GM19397 (cell line): ENCODE measurements at regions not wholly inside any gene's neighbourhood (a gene's known extent, or its start where the extent isn't known, plus 50 kb on each side); places are given as distances from the start of the nearest gene placed in this dataset.

Experiments used
- ATAC-seq: cut with Tn5 transposase; IDR thresholded peaks from one replicate; pipeline ENCODE4 v1.9.1; 2021; ENCODE audit warnings: mild to moderate bottlenecking, moderate library complexity; ENCODE audit not compliant: unreplicated experiment

DNA sequence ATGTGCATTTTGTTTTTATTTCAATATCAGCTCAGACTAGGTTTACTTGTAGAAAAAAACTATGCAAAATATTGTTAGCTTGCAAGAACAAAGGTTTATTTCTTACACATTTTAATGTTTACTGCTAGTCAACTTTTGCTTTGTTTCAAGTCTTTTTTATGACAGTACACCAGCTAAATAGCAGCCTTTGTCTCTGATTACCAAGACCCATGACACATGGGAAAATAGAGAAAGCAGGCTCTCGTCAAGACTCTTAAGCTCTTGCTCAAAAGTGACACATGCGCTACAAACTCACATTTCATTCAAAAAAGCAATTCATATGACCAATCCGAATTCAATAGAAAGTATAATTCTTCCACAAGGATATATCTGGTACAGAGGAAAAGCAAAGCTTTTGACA lies 642.3 kb upstream of the SLITRK1 start:
- no peak for ATAC-seq

- no peak for ATAC-seq
Observed at GRCh38 chr13:84500016-84500415, 617.7 kb upstream of the SLITRK1 start.

GRCh38 chr13:84497613-84498012 lies 615.3 kb upstream of the SLITRK1 start:
- ATAC-seq, result no peak

DNA sequence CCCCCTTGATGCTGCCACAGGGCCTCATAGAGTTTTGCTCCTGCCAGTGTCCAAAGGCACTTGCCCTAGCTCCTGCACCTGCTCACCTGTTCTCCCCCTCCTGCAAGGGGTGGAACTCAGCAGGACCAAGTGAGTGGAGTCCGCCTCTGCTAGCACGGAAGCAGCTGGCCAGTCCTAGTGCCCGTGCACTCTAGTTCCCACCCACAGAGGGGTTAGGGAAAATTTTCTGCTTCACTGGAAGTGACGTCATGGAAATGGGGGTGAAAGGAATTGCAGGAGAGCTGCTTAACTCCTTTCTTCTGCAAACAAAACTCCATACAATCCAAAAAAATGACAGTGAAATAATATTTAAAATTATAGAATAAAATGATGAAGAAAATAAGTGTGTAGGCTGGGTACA lies 609.7 kb upstream of the SLITRK1 start:
- ATAC-seq, result no peak

DNA sequence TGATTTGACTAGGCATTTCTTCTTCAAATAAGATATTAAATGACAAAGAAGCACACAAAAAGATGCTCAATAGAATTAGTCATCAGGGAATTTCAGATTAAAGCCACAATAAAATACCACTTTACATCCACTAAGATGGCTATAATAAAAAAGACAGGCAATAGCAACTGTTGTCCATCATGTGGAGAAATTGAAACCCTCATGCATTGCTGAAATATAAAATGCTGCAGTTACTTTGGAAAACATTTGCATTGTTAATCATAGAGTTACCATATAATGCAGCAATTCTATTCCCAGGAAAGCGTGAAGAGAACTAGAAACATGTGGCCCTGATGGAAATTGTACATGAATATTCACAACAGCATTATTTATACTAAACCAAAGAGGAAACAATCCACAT lies 605.5 kb upstream of the SLITRK1 start:
- ATAC-seq, result no peak

- ATAC-seq, result no peak
Observed at GRCh38 chr13:84481958-84482357, 599.7 kb upstream of the SLITRK1 start.

DNA sequence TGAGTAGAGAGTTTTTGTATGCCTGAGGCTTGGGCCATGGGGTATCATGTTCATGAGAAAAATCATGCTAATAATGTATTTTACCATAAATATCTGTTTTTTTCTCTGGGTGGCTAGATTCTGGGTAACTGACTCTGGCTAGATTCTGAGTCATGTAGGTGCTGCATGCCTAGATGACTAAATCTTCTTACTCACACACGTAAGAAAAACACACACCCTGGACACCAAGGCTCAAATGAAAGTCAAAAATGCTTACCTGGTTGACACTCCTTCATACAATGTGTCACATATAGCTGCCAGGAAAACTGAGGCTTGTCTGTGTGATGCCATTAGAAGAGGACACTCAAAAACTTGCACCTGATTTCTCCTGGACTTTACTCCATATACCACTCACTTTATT lies 597.4 kb upstream of the SLITRK1 start:
- ATAC-seq, result no peak

GRCh38 chr13:84470528-84470927 lies 588.3 kb upstream of the SLITRK1 start:
- no peak for ATAC-seq

- ATAC-seq, result no peak
Observed at GRCh38 chr13:84466461-84466860, 584.2 kb upstream of the SLITRK1 start.

GRCh38 chr13:84460989-84461388 lies 578.7 kb upstream of the SLITRK1 start:
- no peak for ATAC-seq

- ATAC-seq, result no peak
Observed at GRCh38 chr13:84455143-84455905, 573.0 kb upstream of the SLITRK1 start.

DNA sequence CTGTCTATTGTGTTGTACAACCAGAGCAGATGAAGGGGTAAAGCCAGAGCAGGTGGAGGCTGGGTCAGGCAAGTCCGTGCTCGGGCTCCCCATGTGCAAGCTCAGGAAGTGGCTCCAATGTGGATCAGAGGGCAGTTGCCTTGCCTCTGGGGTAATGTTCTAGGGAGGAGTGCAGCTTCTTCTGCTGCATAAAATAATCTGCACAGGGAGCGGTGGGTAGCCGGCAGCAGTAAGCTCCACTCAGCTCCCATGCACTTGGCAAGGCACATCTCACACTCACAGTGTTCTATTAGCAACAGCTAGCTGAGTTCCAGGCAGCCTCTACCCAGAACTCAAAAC lies 565.3 kb upstream of the SLITRK1 start:
- no peak for ATAC-seq

GRCh38 chr13:84446972-84447639 lies 564.8 kb upstream of the SLITRK1 start:
- no peak for ATAC-seq

DNA sequence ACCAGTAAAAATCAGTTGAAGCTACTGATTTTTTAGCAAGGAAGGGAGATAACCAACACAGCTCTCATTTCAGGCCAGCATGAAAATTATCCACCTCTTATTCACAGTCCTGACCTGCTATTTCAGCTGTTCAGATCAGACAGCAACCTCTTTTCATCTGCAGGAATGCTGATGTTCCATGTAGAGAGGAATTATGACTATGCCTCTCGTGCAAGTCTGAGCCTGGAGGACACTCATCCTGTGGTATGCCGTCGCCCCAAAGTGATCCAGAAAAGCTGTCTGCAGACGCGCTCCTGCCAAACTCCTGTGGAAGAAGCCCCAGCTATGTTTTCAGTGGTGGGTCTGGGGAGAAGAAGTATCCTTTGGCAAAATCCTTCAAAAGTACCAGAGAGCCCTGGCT lies 563.5 kb upstream of the SLITRK1 start:
- ATAC-seq, result no peak

DNA sequence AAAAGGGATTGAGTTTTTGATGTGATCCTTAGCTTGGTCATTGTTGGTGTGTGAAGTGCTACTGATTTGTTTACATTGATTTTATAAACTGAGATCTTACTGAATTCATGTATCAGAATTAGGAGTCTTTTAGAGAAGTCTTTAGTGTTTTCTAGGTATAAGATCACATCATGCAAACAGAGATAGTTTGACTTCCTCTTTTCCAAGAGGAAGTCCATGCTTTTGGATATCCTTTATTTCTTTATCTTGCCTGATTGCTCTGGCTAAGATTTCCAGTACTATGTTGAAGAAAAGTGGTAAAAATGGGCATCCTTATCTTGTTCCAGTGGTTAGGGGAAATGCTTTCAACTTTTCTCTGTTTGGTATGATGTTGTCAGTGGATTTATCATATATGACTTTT lies 561.2 kb upstream of the SLITRK1 start:
- no peak for ATAC-seq

GRCh38 chr13:84439108-84439507 lies 556.8 kb upstream of the SLITRK1 start:
- ATAC-seq, result no peak

DNA sequence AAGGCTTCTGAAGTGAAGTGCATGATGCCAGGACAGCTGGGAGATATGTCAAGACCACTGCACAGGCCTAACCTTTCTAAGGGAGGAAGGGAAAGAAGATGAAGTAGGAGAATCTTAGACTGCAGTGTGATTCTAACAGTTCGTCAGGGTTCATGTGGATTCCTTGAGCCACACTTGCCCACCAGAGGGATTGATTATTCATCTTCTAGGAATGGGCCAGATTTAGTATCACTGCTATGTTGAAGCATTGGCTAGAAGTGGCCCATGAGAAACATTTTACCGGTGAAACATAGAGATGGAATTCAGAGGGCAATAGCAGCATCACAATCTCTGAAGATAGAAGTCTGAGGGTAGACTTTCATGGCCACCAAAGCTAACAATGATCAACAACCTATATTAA lies 550.8 kb upstream of the SLITRK1 start:
- ATAC-seq, result no peak

GRCh38 chr13:84431646-84432045 lies 549.4 kb upstream of the SLITRK1 start:
- ATAC-seq, result no peak

DNA sequence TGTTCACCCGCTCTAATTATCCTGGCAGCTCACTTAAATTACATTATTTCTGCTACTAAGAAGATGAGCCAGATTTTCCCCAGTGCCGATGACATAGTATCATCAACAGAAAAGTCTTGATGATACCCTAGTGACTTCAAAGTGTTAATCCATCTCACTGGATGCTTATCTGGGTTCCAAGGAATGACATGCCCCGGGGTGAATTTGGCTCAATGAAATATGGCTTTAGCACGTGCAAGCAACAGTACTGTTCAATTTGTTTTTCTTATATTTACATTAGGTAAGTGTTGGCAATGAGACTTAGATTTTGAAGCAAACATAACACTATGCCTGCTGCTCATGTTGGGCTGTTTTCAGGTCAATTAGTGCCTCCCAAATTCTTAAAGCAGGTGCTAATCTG lies 548.2 kb upstream of the SLITRK1 start:
- no peak for ATAC-seq

DNA sequence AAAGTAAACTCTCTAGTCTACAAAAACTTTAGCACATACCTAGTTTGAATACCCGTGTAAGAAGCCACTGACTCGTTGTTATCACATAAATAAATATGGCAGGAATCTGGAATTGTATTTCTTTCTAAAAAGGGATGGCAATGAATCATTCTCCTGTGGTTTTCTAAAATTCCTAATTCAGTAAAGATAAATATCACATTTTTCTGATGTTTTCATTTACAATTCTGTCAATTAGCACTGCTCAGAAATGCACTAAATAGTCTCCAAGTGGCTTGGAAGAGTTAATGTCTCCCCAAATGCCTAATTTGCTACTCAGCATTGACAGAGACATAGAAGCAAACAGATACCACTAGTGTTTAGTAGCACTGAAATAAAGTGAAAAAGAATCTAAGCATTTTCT lies 547.7 kb upstream of the SLITRK1 start:
- ATAC-seq, result no peak

- ATAC-seq, result no peak
Observed at GRCh38 chr13:84418041-84418440, 535.8 kb upstream of the SLITRK1 start.

DNA sequence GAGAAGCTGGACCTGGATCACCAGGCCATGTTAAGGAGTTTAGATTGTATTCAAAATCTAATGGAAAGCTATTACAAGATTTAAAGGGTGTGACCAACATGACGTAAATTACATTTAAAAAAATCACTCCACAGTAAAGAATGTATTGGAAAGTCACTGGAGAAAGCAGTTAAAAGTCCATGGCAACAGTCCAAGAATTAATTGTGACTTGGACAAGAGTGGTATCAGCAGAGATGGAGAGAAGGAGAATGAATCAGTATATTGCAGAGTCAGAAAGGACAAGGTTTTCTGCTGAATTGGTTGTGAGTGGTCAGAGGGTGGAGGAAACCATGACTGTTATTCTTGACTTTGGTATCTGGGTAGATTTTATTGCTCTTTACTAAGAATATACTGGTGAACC lies 535.1 kb upstream of the SLITRK1 start:
- no peak for ATAC-seq

- ATAC-seq, result no peak
Observed at GRCh38 chr13:84413016-84413415, 530.7 kb upstream of the SLITRK1 start.
